DOHH2 (cell line): ENCODE measurements at regions not wholly inside any gene's neighbourhood (a gene's known extent, or its start where the extent isn't known, plus 50 kb on each side); places are given as distances from the start of the nearest gene placed in this dataset.
"Not testable (repeated sequence)": the region's sequence is repeated elsewhere in the genome, so short reads cannot be mapped to it uniquely, and the experiment has no call there.

ENCODE experiments used
- H3F3A ChIP-seq: fragments of 200-600 bp; sonication (generic), shearing (Covaris generic); 2 replicates; pipeline ENCODE4 v1.6.0; 2016; ENCODE audit warnings: antibody characterized with exemption, mild to moderate bottlenecking; ENCODE audit not compliant: control insufficient read depth, insufficient read depth
- H3K27ac ChIP-seq: fragments of 200-600 bp; sonication (generic); 2 replicates; pipeline ENCODE4 v1.5.1; 2014; ENCODE audit warnings: low read depth, mild to moderate bottlenecking, low read length, moderate library complexity
- H3K27me3 ChIP-seq: fragments of 200-600 bp; sonication (generic); 2 replicates; pipeline ENCODE4 v1.6.1; 2014; ENCODE audit warnings: mild to moderate bottlenecking, low read length, mixed read lengths; ENCODE audit not compliant: control insufficient read depth
- H3K36me3 ChIP-seq: fragments of 200-600 bp; sonication (generic); 2 replicates; pipeline ENCODE4 v1.6.1; 2014; ENCODE audit warnings: mild to moderate bottlenecking, low read length, moderate library complexity, mixed read lengths; ENCODE audit not compliant: control insufficient read depth
- H3K4me1 ChIP-seq: fragments of 200-600 bp; sonication (generic); 2 replicates; pipeline ENCODE4 v1.6.1; 2014; ENCODE audit warnings: mild to moderate bottlenecking, low read length, mixed read lengths; ENCODE audit not compliant: control insufficient read depth
- H3K4me2 ChIP-seq: fragments of 200-600 bp; sonication (generic); 2 replicates; pipeline ENCODE4 v1.6.0; 2014; ENCODE audit warnings: mild to moderate bottlenecking, low read length, moderate library complexity
- H3K4me3 ChIP-seq: fragments of 200-600 bp; sonication (generic); 2 replicates; pipeline ENCODE4 v1.5.1; 2014; ENCODE audit warnings: mild to moderate bottlenecking, low read length, mixed read lengths
- H3K79me2 ChIP-seq: fragments of 200-600 bp; sonication (generic); 2 replicates; pipeline ENCODE4 v1.6.1; 2014; ENCODE audit warnings: mild to moderate bottlenecking, low read length, mixed read lengths; ENCODE audit not compliant: control insufficient read depth
- H3K9me2 ChIP-seq: fragments of 200-600 bp; sonication (generic); replicated peaks from 2 replicates; pipeline ENCODE4 v1.6.1; 2014; ENCODE audit warnings: mild to moderate bottlenecking, low read length, mixed read lengths; ENCODE audit not compliant: control insufficient read depth
- H3K9me3 ChIP-seq: fragments of 200-600 bp; sonication (generic); 2 replicates; pipeline ENCODE4 v1.6.1; 2014; ENCODE audit warnings: antibody characterized with exemption, low read length, mixed read lengths; ENCODE audit not compliant: control insufficient read depth, insufficient read depth
- H4K20me1 ChIP-seq: fragments of 200-600 bp; sonication (generic); 2 replicates; pipeline ENCODE4 v1.6.0; 2014; ENCODE audit warnings: low read depth, mild to moderate bottlenecking, antibody characterized with exemption, low read length, moderate library complexity; ENCODE audit not compliant: control insufficient read depth, insufficient read depth
- EZH2phosphoT487 ChIP-seq: fragments of 200-600 bp; sonication (generic); IDR thresholded peaks from 2 replicates; pipeline ENCODE4 v1.6.1; 2017; ENCODE audit warnings: borderline replicate concordance, mild to moderate bottlenecking, antibody characterized with exemption, low read length, moderate library complexity, mixed read lengths
- TF ChIP-seq, protein P1 (sequence below): fragments of 200-600 bp; sonication (generic); IDR thresholded peaks from one replicate; pipeline ENCODE4 v1.5.1; 2014; ENCODE audit warnings: antibody characterized with exemption, mild to moderate bottlenecking, low read depth, low read length; ENCODE audit not compliant: poor library complexity, severe bottlenecking

DNA sequence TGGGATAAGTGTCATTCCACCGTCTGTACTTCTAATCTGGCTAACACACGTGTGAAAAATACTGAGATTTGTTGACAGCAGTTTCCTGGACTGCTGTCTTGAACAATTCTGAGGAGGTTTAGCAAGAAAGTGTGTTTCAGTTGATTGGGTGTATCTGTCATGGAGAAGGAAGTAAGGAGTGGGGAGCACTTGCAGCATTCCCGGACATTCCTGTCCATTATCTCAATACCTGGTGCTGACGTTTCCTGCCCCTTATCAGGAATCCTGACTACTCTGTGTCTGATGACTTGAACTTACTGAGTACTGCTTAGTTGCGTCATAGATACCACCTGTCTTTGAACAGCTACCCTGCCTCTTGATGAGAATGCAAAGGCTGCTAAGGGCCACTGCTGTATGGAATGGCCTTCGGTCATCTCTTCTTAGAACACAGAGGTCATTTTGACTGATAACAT lies 72.0 kb upstream of the VKORC1L1 start:
- no peaks in the 10 kb centered on the region for H3K4me1 ChIP-seq
- H3K4me2 ChIP-seq: no peak overlapping the region
- H4K20me1 ChIP-seq: no peaks in the 10 kb centered on the region
- no peaks in the 10 kb centered on the region for H3K27me3 ChIP-seq
- no peaks in the 10 kb centered on the region for H3F3A ChIP-seq
- no peaks in the 10 kb centered on the region for H3K9me2 ChIP-seq
- no peaks in the 10 kb centered on the region for H3K9me3 ChIP-seq
- H3K79me2 ChIP-seq: no peaks in the 10 kb centered on the region
- no peak overlapping the region for H3K4me3 ChIP-seq
- TF ChIP-seq, protein P1, sequence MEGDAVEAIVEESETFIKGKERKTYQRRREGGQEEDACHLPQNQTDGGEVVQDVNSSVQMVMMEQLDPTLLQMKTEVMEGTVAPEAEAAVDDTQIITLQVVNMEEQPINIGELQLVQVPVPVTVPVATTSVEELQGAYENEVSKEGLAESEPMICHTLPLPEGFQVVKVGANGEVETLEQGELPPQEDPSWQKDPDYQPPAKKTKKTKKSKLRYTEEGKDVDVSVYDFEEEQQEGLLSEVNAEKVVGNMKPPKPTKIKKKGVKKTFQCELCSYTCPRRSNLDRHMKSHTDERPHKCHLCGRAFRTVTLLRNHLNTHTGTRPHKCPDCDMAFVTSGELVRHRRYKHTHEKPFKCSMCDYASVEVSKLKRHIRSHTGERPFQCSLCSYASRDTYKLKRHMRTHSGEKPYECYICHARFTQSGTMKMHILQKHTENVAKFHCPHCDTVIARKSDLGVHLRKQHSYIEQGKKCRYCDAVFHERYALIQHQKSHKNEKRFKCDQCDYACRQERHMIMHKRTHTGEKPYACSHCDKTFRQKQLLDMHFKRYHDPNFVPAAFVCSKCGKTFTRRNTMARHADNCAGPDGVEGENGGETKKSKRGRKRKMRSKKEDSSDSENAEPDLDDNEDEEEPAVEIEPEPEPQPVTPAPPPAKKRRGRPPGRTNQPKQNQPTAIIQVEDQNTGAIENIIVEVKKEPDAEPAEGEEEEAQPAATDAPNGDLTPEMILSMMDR: no peak
- no peak for TF ChIP-seq EZH2phosphoT487
- no peak overlapping the region for H3K27ac ChIP-seq
- no peaks in the 10 kb centered on the region for H3K36me3 ChIP-seq

DNA sequence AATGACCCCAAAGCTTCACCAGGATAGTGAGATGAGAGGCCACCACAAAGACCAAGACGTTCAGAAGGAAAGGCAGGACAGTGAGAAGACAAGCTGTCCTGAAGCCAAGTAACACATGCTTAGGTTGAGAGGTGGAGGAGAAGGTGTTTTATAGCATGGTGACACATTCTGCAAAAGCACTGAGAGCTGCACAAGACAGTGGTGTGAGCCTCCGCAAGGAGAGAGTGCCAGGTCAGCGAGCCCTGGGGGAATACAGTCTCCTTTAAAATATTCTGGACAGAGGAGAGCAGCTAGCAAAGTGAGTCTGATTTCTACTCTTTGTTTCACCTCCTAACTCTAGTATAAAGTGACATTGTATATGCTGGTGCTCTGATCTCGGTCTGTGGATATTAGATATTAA lies 68.0 kb upstream of the VKORC1L1 start:
- Histone ChIP-seq H3K4me3 (no peak overlapping the region), H3K9me2 (no peaks in the 10 kb centered on the region), H3K4me2 (no peak overlapping the region), H3K27ac (no peak overlapping the region), H3K36me3 (no peaks in the 10 kb centered on the region), H3K79me2 (no peaks in the 10 kb centered on the region), H3F3A (no peaks in the 10 kb centered on the region), H3K4me1 (no peaks in the 10 kb centered on the region), H3K9me3 (no peaks in the 10 kb centered on the region), H4K20me1 (no peaks in the 10 kb centered on the region), H3K27me3 (no peaks in the 10 kb centered on the region)
- no peak for TF ChIP-seq EZH2phosphoT487
- TF ChIP-seq, protein P1: no peak

DNA sequence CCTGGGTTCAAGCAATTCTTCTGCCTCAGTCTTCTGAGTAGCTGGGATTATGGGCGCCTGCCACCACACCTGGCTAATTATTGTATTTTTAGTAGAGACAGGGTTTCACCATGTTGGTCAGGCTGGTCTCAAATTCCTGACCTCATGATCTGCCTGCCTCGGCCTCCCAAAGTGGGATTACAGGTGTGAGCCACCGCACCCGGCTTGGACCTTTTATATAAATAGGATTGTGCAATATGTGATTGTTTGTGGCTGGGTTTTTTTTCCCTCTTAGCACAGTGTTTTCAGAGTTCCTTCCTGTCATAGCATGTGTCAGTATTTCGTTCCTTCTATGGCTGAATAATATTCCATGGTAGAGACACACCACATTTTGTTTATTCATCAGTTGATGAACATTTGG lies 65.8 kb upstream of the VKORC1L1 start:
- H3F3A ChIP-seq, H3K9me3 ChIP-seq, H3K36me3 ChIP-seq, H3K4me2 ChIP-seq, H3K4me1 ChIP-seq, H3K4me3 ChIP-seq, H3K9me2 ChIP-seq, H3K79me2 ChIP-seq, H4K20me1 ChIP-seq, H3K27ac ChIP-seq, H3K27me3 ChIP-seq: not testable (repeated sequence)

DNA sequence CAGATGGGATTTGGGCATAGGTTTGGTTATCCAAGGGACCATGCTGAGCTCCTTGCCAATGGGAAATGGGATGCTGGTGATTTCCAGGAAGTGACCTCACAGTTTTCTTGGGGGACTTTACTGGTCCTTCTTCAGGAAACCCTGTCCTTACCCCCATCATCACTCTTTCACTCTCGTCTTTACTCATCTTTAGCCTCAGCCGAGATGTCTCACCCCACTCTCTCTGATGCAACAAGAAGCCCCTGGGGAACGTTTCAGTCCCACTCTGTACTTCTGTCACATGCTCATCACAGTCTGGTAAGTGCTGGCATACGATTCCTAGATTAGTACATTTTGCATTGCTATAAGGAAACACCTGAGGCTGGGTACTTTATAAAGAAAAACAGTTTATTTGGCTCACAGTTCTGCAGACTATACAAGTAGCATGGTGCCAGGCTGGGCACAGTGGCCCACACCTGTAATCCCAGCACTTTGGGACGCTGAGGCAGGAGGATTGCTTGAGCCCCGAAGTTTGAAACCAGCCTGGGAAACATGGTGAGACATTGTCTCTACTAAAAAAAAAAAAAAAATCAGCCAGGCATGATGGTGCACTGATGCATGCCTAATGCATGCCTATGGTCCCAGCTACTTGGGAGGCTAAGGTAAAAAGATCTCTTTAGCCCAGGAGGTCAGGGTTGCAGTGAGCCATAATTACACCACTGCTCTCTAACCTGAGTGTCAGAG lies 63.5 kb upstream of the VKORC1L1 start:
- Histone ChIP-seq H3K9me2 (no peaks in the 10 kb centered on the region), H4K20me1 (no peaks in the 10 kb centered on the region), H3K4me3 (no peak overlapping the region), H3K27me3 (no peaks in the 10 kb centered on the region), H3K9me3 (no peaks in the 10 kb centered on the region), H3K27ac (no peak overlapping the region), H3K4me2 (no peak overlapping the region), H3F3A (no peaks in the 10 kb centered on the region), H3K4me1 (no peaks in the 10 kb centered on the region), H3K36me3 (no peaks in the 10 kb centered on the region), H3K79me2 (no peaks in the 10 kb centered on the region)
- TF ChIP-seq, protein P1: no peak
- TF ChIP-seq EZH2phosphoT487: no peak
